ENCODE measurements at regions not wholly inside any gene's neighbourhood (a gene's known extent, or its start where the extent isn't known, plus 50 kb on each side); places are given as distances from the start of the nearest gene placed in this dataset.

GRCh38 chr7:153170287-153170686, 410.7 kb downstream of the ACTR3B start:
- TF ChIP-seq CTCF (IDR thresholded peaks at IDR 0.05) = no peak
- no peak for TF ChIP-seq POLR2A (IDR thresholded peaks at IDR 0.05)
